H9 (cell line): ENCODE measurements at regions not wholly inside any gene's neighbourhood (a gene's known extent, or its start where the extent isn't known, plus 50 kb on each side); places are given as distances from the start of the nearest gene placed in this dataset.

Experiments
- DNase-seq: peaks from one replicate; pipeline ENCODE4 v3.0.0-alpha.2; 2017
- H2AFZ ChIP-seq: one replicate; pipeline ENCODE4 v1.6.1; 2013; ENCODE audit warnings: mild to moderate bottlenecking, low read length, control low read depth, moderate library complexity
- H2AK5ac ChIP-seq: 2 replicates; pipeline ENCODE4 v1.6.1; 2013; ENCODE audit warnings: low read length, control low read depth, mixed read lengths; ENCODE audit not compliant: insufficient read length
- H2BK120ac ChIP-seq: one replicate; pipeline ENCODE4 v1.6.1; 2013; ENCODE audit warnings: low read depth, mild to moderate bottlenecking, low read length, control low read depth, inconsistent platforms; ENCODE audit not compliant: poor library complexity, severe bottlenecking
- H2BK12ac ChIP-seq: 2 replicates; pipeline ENCODE4 v1.6.1; 2013; ENCODE audit warnings: low read length, control low read depth, mixed read lengths, low read depth; ENCODE audit not compliant: insufficient read length
- H2BK15ac ChIP-seq: 2 replicates; pipeline ENCODE4 v1.6.1; 2013; ENCODE audit warnings: low read depth, low read length, control low read depth
- H2BK20ac ChIP-seq: one replicate; pipeline ENCODE4 v1.6.1; 2013; ENCODE audit warnings: low read depth, mild to moderate bottlenecking, low read length, control low read depth, inconsistent platforms; ENCODE audit not compliant: poor library complexity, severe bottlenecking
- H2BK5ac ChIP-seq: 2 replicates; pipeline ENCODE4 v1.6.1; 2013; ENCODE audit warnings: low read length, control low read depth, mixed read lengths; ENCODE audit not compliant: insufficient read length
- H3K14ac ChIP-seq: 2 replicates; pipeline ENCODE4 v1.6.1; 2013; ENCODE audit warnings: low read length, control low read depth; ENCODE audit not compliant: insufficient read depth
- H3K18ac ChIP-seq: 2 replicates; pipeline ENCODE4 v1.6.1; 2013; ENCODE audit warnings: low read depth, mild to moderate bottlenecking, mixed read lengths, low read length, control low read depth; ENCODE audit not compliant: insufficient read length
- H3K23ac ChIP-seq: 2 replicates; pipeline ENCODE4 v1.6.1; 2013; ENCODE audit warnings: low read length, control low read depth, mixed read lengths, low read depth; ENCODE audit not compliant: insufficient read length
- H3K23me2 ChIP-seq: 2 replicates; pipeline ENCODE4 v1.6.1; 2013; ENCODE audit warnings: low read depth, mild to moderate bottlenecking, mixed read lengths, low read length, control low read depth; ENCODE audit not compliant: insufficient read length, poor library complexity, severe bottlenecking
- H3K27ac ChIP-seq: 2 replicates; pipeline ENCODE4 v1.5.1; 2013; ENCODE audit warnings: low read length, control low read depth, mixed read lengths, low read depth; ENCODE audit not compliant: insufficient read length
- H3K27me3 ChIP-seq: 2 replicates; pipeline ENCODE4 v1.6.1; 2013; ENCODE audit warnings: low read length, control low read depth, inconsistent platforms; ENCODE audit not compliant: insufficient read depth
- H3K4ac ChIP-seq: 2 replicates; pipeline ENCODE4 v1.6.1; 2013; ENCODE audit warnings: low read depth, mild to moderate bottlenecking, control low read depth, inconsistent platforms, low read length, moderate library complexity
- H3K4me1 ChIP-seq: 2 replicates; pipeline ENCODE4 v1.6.1; 2013; ENCODE audit warnings: low read length, control low read depth, inconsistent platforms; ENCODE audit not compliant: insufficient read depth
- H3K4me2 ChIP-seq: 2 replicates; pipeline ENCODE4 v1.6.1; 2013; ENCODE audit warnings: low read length, control low read depth, mixed read lengths; ENCODE audit not compliant: insufficient read length, insufficient read depth
- H3K56ac ChIP-seq: 2 replicates; pipeline ENCODE4 v1.6.1; 2013; ENCODE audit warnings: low read depth, mild to moderate bottlenecking, mixed read lengths, low read length, control low read depth; ENCODE audit not compliant: insufficient read length
- H3K79me1 ChIP-seq: 2 replicates; pipeline ENCODE4 v1.6.1; 2013; ENCODE audit warnings: low read depth, mild to moderate bottlenecking, moderate library complexity, low read length, control low read depth, inconsistent platforms; ENCODE audit not compliant: insufficient read depth, poor library complexity, severe bottlenecking
- H3K79me2 ChIP-seq: 2 replicates; pipeline ENCODE4 v1.6.1; 2013; ENCODE audit warnings: low read length, control low read depth, inconsistent platforms; ENCODE audit not compliant: insufficient read depth
- H3K9ac ChIP-seq: 2 replicates; pipeline ENCODE4 v1.6.1; 2013; ENCODE audit warnings: low read length, control low read depth, mixed read lengths; ENCODE audit not compliant: insufficient read length; ENCODE audit errors: extremely low read depth
- H3K9me3 ChIP-seq: one replicate; pipeline ENCODE4 v1.6.1; 2013; ENCODE audit warnings: low read depth, low read length, inconsistent platforms; ENCODE audit not compliant: control insufficient read depth
- H3T11ph ChIP-seq: one replicate; pipeline ENCODE4 v1.6.1; 2013; ENCODE audit warnings: mild to moderate bottlenecking, low read length, control low read depth, inconsistent platforms
- H4K20me1 ChIP-seq: one replicate; pipeline ENCODE4 v1.6.1; 2013; ENCODE audit not compliant: control insufficient read depth, insufficient read length, insufficient read depth
- H4K5ac ChIP-seq: 2 replicates; pipeline ENCODE4 v1.6.1; 2013; ENCODE audit warnings: low read depth, mild to moderate bottlenecking, mixed read lengths, low read length, control low read depth; ENCODE audit not compliant: insufficient read length
- H4K8ac ChIP-seq: replicated peaks from 2 replicates; pipeline ENCODE4 v1.6.1; 2013; ENCODE audit warnings: low read length, control low read depth, mixed read lengths, low read depth; ENCODE audit not compliant: insufficient read length
- H4K91ac ChIP-seq: 2 replicates; pipeline ENCODE4 v1.6.1; 2013; ENCODE audit warnings: low read depth, mild to moderate bottlenecking, moderate library complexity, mixed read lengths, low read length, control low read depth; ENCODE audit not compliant: insufficient read length
- H3K27ac Mint-ChIP-seq, 3 experiments: 2 replicates in 2 of 3; 3 replicates in 1 of 3; pipeline ENCODE4 v1.8.0; 2020 to 2021; ENCODE audit warnings: mixed read lengths in 3 of 3, mild to moderate bottlenecking in 1 of 3, moderate library complexity in 1 of 3
- H3K27me3 Mint-ChIP-seq: 2 replicates; pipeline ENCODE4 v1.8.0; 2021; ENCODE audit warnings: low read depth, mild to moderate bottlenecking, moderate library complexity, mixed read lengths
- H3K36me3 Mint-ChIP-seq, 3 experiments: 2 replicates in 2 of 3; 3 replicates in 1 of 3; pipeline ENCODE4 v1.8.0; 2020 to 2021; ENCODE audit warnings: low read depth in 3 of 3, mixed read lengths in 3 of 3; ENCODE audit not compliant: insufficient read depth in 1 of 3
- H3K4me1 Mint-ChIP-seq, 2 experiments: 2 replicates each; pipeline ENCODE4 v1.8.0; 2020; ENCODE audit warnings: mixed read lengths in 2 of 2
- H3K4me3 Mint-ChIP-seq, 2 experiments: 2 replicates in 1 of 2; 3 replicates in 1 of 2; pipeline ENCODE4 v1.8.0; 2020 to 2021; ENCODE audit warnings: mild to moderate bottlenecking in 2 of 2, mixed read lengths in 2 of 2, moderate library complexity in 1 of 2
- H3K9me3 Mint-ChIP-seq, 2 experiments: 2 replicates in 1 of 2; 3 replicates in 1 of 2; pipeline ENCODE4 v1.8.0; 2020; ENCODE audit warnings: mild to moderate bottlenecking in 2 of 2, mixed read lengths in 2 of 2, moderate library complexity in 1 of 2
- TF ChIP-seq, protein P1 (sequence below): fragments of 200-600 bp; sonication (generic); conservative IDR thresholded peaks from 3 replicates; pipeline ENCODE4 v1.8.0; 2021; ENCODE audit warnings: antibody characterized with exemption, mild to moderate bottlenecking

DNA sequence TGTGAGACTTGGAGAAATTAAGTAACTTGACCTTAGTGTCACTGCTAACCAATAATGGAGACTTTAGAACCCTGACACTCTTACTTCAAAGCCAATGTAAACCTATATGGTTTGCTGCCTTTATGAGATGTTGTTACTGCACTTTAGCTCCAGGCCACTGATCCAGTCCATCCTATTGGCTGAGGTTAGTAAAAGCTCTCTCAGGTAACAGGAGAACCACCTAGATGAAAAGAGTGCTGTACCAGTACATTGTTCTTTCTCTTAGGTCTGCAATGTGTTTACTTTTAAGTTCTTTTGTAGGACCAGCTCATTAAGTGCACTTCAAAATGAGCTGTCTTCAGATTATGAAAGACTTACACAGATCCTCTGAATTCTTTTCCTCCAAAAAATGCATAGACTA is 994.0 kb upstream of the FAT3 start:
- Histone ChIP-seq H2BK120ac (no peak overlapping the region), H3K79me1 (no peaks in the 10 kb centered on the region), H4K91ac (no peak overlapping the region), H4K5ac (no peak overlapping the region), H3K56ac (no peak overlapping the region), H2BK15ac (no peak overlapping the region), H2BK20ac (no peak overlapping the region), H3T11ph (no peak overlapping the region), H3K4ac (no peak overlapping the region), H3K27me3 (no peaks in the 10 kb centered on the region), H4K20me1 (no peaks in the 10 kb centered on the region), H3K4me1 (no peaks in the 10 kb centered on the region), H3K9ac (no peak overlapping the region), H2AFZ (no peak overlapping the region), H3K4me2 (no peak overlapping the region), H3K23ac (no peak overlapping the region), H2BK12ac (no peak overlapping the region), H3K27ac (no peak overlapping the region), H3K18ac (no peak overlapping the region), H3K9me3 (no peaks in the 10 kb centered on the region), H3K79me2 (no peaks in the 10 kb centered on the region), H4K8ac (no peak overlapping the region), H3K14ac (no peak overlapping the region), H2BK5ac (no peak overlapping the region), H3K23me2 (no peaks in the 10 kb centered on the region), H2AK5ac (no peak overlapping the region)
- Mint-ChIP-seq H3K27ac (no peak overlapping the region), H3K27me3 (no peaks in the 10 kb centered on the region), H3K36me3 (no peaks in the 10 kb centered on the region), H3K9me3 (peaks cover 3% of the 10 kb centered on the region in 2 experiments; a peak in 2 of 5 replicates), H3K4me1 (peaks cover 5 to 13% of the 10 kb centered on the region in 2 experiments; a peak in 3 of 4 replicates), H3K4me3 (no peak overlapping the region)
- TF ChIP-seq, protein P1, sequence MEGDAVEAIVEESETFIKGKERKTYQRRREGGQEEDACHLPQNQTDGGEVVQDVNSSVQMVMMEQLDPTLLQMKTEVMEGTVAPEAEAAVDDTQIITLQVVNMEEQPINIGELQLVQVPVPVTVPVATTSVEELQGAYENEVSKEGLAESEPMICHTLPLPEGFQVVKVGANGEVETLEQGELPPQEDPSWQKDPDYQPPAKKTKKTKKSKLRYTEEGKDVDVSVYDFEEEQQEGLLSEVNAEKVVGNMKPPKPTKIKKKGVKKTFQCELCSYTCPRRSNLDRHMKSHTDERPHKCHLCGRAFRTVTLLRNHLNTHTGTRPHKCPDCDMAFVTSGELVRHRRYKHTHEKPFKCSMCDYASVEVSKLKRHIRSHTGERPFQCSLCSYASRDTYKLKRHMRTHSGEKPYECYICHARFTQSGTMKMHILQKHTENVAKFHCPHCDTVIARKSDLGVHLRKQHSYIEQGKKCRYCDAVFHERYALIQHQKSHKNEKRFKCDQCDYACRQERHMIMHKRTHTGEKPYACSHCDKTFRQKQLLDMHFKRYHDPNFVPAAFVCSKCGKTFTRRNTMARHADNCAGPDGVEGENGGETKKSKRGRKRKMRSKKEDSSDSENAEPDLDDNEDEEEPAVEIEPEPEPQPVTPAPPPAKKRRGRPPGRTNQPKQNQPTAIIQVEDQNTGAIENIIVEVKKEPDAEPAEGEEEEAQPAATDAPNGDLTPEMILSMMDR = no peak
- DNase-seq = no peak
